ENCODE measurements at regions not wholly inside any gene's neighbourhood (a gene's known extent, or its start where the extent isn't known, plus 50 kb on each side); places are given as distances from the start of the nearest gene placed in this dataset.

DNA sequence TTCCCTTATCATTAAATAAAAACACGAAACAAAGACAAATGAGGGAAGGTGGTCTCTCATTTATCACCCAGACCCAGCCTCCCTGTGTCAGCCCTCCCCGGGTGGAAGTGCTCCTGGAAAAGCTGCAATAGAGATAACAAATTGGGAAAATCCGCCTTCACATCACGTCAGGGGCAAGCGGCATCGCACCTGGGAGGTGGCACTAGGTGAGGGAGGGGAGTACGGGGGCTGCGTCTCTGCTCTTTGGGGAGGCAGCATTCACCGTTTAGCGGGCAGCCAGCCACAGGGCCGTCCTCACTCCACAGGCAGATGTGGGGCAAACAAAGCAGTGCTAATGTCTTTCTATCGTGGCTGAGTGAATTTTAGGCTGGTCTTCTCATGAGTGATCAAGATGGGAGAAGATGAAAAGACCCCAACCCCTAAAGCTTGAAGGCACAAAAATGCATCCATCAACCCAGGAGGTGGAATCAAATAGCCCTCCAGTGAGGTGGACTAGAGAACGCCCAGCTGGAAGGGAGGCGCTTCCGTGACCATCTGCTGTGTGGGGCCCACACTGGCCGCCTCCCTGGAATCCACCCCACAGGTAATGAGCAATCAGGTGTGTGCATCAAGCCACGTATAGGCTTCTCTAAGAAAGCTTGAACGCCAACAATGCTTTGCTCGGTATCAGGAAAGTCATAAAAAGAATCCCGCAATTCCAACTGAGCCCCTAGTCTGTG is 629.5 kb downstream of the BRD1 start:
- Histone ChIP-seq H3K4me1 (ENCODE audit: insufficient read depth, low read length) (no peaks in the 10 kb centered on the region), H3K27me3 (ENCODE audit: insufficient read depth, low read length) (no peaks in the 10 kb centered on the region), H3K9me3 (ENCODE audit: low read depth, low read length) (no peaks in the 10 kb centered on the region), H3K4me3 (ENCODE audit: low read length) (no peak overlapping the region)

DNA sequence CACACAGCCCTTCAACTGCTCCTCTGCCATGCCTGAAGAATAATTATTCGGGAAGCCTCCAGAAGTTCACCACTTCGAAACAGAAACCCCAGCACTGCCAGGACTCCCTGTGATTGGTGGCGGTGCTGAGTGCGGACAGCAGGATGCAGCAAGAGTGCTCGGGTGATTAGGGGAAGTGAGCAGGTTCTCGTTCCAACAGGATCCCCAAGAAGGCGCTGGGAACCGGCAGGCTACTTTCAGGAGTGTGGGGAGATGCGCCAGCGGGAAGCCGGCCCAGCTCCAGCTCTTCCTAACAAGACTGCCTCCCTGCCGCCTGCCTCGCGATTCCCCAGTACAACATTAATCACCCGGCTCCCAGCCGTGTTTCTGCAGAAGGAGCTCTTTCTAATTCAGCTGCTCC is 630.2 kb downstream of the BRD1 start:
- no peak overlapping the region for H3K4me3 ChIP-seq (ENCODE audit: low read length)
- no peaks in the 10 kb centered on the region for H3K27me3 ChIP-seq (ENCODE audit: insufficient read depth, low read length)
- H3K9me3 ChIP-seq (ENCODE audit: low read depth, low read length): no peaks in the 10 kb centered on the region
- H3K4me1 ChIP-seq (ENCODE audit: insufficient read depth, low read length): no peaks in the 10 kb centered on the region

DNA sequence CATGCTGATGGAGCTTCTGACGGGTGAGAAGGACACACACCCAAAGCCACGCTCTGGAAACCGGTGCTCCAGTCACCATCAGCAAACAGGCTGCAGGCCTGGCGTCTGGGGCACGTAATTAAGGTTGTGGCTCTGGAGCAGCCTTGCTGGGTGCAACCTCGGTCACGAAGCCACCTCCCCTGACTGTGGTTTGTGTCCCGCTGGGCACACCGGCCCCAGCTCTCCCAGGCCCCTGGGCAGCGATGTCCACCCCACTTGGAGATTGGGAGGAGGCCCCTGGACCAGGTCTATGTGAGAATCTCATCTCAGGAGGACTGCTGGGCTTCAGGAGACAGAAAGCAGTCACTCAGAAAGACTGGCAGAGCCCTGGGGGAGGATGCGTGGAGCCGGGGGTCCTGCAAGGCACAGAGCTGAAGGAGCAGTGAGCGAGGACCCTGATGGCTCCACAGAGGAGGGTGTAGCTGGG is 631.6 kb downstream of the BRD1 start:
- H3K4me1 ChIP-seq (ENCODE audit: insufficient read depth, low read length): no peaks in the 10 kb centered on the region
- H3K4me3 ChIP-seq (ENCODE audit: low read length): no peak overlapping the region
- H3K9me3 ChIP-seq (ENCODE audit: low read depth, low read length): no peaks in the 10 kb centered on the region
- H3K27me3 ChIP-seq (ENCODE audit: insufficient read depth, low read length): no peaks in the 10 kb centered on the region

- H3K9me3 ChIP-seq (ENCODE audit: low read depth, low read length): no peaks in the 10 kb centered on the region
- no peak overlapping the region for H3K4me3 ChIP-seq (ENCODE audit: low read length)
- H3K27me3 ChIP-seq (ENCODE audit: insufficient read depth, low read length): no peaks in the 10 kb centered on the region
- no peaks in the 10 kb centered on the region for H3K4me1 ChIP-seq (ENCODE audit: insufficient read depth, low read length)
These were observed 632.0 kb downstream of the BRD1 start for GRCh38 chr22:49195636-49196035.

GRCh38 chr22:49193901-49194465 is 633.7 kb downstream of the BRD1 start:
- H3K4me1 ChIP-seq (ENCODE audit: insufficient read depth, low read length): no peaks in the 10 kb centered on the region
- no peaks in the 10 kb centered on the region for H3K9me3 ChIP-seq (ENCODE audit: low read depth, low read length)
- H3K4me3 ChIP-seq (ENCODE audit: low read length): no peak overlapping the region
- no peaks in the 10 kb centered on the region for H3K27me3 ChIP-seq (ENCODE audit: insufficient read depth, low read length)

DNA sequence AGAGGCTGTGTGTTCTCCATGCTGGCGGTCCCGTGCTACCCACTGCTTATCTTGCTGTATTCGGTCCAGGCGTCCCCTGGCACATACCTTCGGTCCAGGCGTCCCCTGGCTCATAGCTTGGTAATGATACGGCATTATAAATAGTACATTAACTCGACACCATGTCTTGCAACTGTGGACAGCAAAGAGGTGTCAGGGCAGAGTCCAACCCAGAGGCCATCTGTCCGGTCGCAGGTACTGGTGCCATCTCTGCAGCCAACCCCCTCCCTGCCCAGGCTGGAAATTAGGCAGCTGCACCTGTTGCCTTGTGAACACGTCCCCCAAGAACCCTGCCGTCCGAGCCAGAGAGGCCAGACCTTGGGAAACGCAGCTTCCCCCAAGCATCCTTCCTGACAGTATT is 634.3 kb downstream of the BRD1 start:
- Histone ChIP-seq H3K4me1 (ENCODE audit: insufficient read depth, low read length) (no peaks in the 10 kb centered on the region), H3K9me3 (ENCODE audit: low read depth, low read length) (no peaks in the 10 kb centered on the region)

DNA sequence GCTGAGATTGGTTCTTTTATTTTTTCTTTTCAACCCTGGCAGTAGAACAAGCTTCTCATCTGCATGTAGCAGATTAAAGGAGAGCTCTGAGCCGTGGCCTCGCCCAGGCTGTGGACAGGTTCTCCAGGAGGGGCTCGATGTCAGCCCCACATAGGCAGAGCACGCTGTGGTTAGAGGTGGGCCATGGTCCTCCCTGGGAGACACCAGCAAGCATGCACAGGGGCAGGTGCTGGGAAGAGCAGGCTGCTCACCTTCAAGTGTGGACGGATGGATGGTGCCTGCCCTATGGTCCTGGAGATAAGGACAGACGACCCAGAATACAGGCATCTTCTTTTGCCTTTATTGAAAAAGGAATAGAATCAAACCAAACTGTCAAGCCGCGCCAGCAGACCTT is 634.8 kb downstream of the BRD1 start:
- H3K27me3 ChIP-seq (ENCODE audit: insufficient read depth, low read length): no peaks in the 10 kb centered on the region
- no peaks in the 10 kb centered on the region for H3K4me1 ChIP-seq (ENCODE audit: insufficient read depth, low read length)
- no peak overlapping the region for H3K4me3 ChIP-seq (ENCODE audit: low read length)
- no peaks in the 10 kb centered on the region for H3K9me3 ChIP-seq (ENCODE audit: low read depth, low read length)

More for the DNA sequence above, 634.3 kb downstream of the BRD1 start:
- no peaks in the 10 kb centered on the region for H3K27me3 ChIP-seq (ENCODE audit: insufficient read depth, low read length)
- no peak overlapping the region for H3K4me3 ChIP-seq (ENCODE audit: low read length)

- Histone ChIP-seq H3K4me1 (ENCODE audit: insufficient read depth, low read length) (no peaks in the 10 kb centered on the region), H3K4me3 (ENCODE audit: low read length) (no peak overlapping the region), H3K27me3 (ENCODE audit: insufficient read depth, low read length) (no peaks in the 10 kb centered on the region), H3K9me3 (ENCODE audit: low read depth, low read length) (no peaks in the 10 kb centered on the region)
These were observed 635.4 kb downstream of the BRD1 start for GRCh38 chr22:49192180-49192856.

- H3K27me3 ChIP-seq (ENCODE audit: insufficient read depth, low read length): no peaks in the 10 kb centered on the region
- H3K4me1 ChIP-seq (ENCODE audit: insufficient read depth, low read length): no peaks in the 10 kb centered on the region
- H3K4me3 ChIP-seq (ENCODE audit: low read length): no peak overlapping the region
- no peaks in the 10 kb centered on the region for H3K9me3 ChIP-seq (ENCODE audit: low read depth, low read length)
These were observed 636.1 kb downstream of the BRD1 start for GRCh38 chr22:49191506-49191980.

DNA sequence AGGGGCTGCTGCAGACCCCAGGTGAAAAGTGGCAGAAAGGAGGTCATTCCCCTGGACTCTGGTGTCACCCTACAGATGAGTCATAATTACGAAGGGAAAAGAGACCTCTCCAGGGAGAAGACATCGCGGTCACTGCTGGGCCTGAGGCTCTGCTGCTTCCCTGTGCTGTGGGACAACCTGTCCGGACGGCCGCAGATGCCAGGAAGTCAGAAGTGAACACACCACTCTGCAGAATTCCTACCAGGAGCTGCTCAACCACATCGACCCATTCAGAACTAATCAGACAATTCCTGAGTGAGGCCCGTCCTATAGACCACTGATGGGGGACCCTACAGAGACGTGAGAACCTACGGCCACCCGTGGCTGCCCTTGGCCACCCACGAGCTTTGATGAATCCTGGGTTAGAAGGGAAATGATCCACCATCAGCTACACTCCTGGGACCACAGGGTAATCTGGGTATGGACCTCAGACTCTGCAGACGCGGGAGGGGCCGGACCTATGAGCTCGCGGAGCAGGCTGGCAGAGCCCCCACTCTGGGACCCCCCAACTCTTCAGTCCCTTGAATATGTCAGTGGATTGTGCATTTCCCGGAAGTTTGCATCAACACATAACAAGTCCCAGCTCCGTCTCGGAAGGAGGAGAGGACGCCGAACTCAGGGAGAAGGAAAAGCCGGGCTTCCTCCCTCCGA is 636.7 kb downstream of the BRD1 start:
- H3K9me3 ChIP-seq (ENCODE audit: low read depth, low read length): no peaks in the 10 kb centered on the region
- H3K27me3 ChIP-seq (ENCODE audit: insufficient read depth, low read length): no peaks in the 10 kb centered on the region
- H3K4me1 ChIP-seq (ENCODE audit: insufficient read depth, low read length): no peaks in the 10 kb centered on the region

DNA sequence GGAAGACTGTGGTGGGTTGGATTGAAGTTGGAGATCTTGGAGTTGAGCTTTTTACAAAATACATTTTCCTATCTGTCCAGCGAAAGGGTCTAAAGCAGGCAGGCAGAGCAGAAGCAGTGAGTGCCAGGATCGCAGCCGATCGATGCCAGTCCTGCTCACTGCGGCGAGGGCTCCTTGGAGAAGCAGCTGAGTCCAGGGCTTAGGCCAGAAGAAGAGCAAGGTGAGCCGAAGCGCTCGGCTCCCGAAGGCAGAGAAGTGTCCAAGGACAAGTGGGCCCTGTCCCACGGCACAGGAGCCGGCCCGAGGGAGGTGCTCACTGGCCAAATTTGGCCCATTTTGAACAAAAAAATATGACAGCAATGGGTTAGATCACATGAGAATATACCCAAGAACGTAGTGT is 637.8 kb downstream of the BRD1 start:
- Histone ChIP-seq H3K4me1 (ENCODE audit: insufficient read depth, low read length) (no peaks in the 10 kb centered on the region), H3K9me3 (ENCODE audit: low read depth, low read length) (no peaks in the 10 kb centered on the region), H3K27me3 (ENCODE audit: insufficient read depth, low read length) (no peaks in the 10 kb centered on the region), H3K4me3 (ENCODE audit: low read length) (no peak overlapping the region)

More for the DNA sequence above, 636.7 kb downstream of the BRD1 start:
- no peak overlapping the region for H3K4me3 ChIP-seq (ENCODE audit: low read length)

DNA sequence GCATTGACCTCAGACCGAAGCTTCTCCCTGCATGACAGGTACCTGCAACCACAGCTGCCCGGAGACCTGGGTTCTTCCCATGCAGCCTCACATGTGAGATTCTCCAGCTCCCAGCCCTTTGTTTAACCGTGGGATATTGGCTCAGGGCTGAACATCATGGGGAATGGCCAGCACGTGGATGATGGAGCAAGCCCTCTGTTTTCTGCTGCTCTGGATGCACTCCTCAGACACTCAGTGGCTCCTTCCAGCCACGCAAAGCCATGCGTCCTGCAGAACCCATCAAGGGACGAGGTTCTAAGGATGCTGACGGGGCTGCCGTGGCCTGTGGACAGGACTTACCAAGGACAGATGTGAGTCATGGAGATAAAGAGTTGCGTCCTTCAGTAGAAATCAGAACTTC is 639.1 kb downstream of the BRD1 start:
- H3K27me3 ChIP-seq (ENCODE audit: insufficient read depth, low read length): no peaks in the 10 kb centered on the region
- no peaks in the 10 kb centered on the region for H3K4me1 ChIP-seq (ENCODE audit: insufficient read depth, low read length)
- no peak overlapping the region for H3K4me3 ChIP-seq (ENCODE audit: low read length)
- no peaks in the 10 kb centered on the region for H3K9me3 ChIP-seq (ENCODE audit: low read depth, low read length)

GRCh38 chr22:49188091-49188490 is 639.6 kb downstream of the BRD1 start:
- H3K9me3 ChIP-seq (ENCODE audit: low read depth, low read length): no peaks in the 10 kb centered on the region
- no peaks in the 10 kb centered on the region for H3K4me1 ChIP-seq (ENCODE audit: insufficient read depth, low read length)
- no peak overlapping the region for H3K4me3 ChIP-seq (ENCODE audit: low read length)
- H3K27me3 ChIP-seq (ENCODE audit: insufficient read depth, low read length): no peaks in the 10 kb centered on the region

GRCh38 chr22:49186762-49187161 is 640.9 kb downstream of the BRD1 start:
- Histone ChIP-seq H3K4me1 (ENCODE audit: insufficient read depth, low read length) (no peaks in the 10 kb centered on the region), H3K9me3 (ENCODE audit: low read depth, low read length) (no peaks in the 10 kb centered on the region), H3K27me3 (ENCODE audit: insufficient read depth, low read length) (no peaks in the 10 kb centered on the region), H3K4me3 (ENCODE audit: low read length) (no peak overlapping the region)

DNA sequence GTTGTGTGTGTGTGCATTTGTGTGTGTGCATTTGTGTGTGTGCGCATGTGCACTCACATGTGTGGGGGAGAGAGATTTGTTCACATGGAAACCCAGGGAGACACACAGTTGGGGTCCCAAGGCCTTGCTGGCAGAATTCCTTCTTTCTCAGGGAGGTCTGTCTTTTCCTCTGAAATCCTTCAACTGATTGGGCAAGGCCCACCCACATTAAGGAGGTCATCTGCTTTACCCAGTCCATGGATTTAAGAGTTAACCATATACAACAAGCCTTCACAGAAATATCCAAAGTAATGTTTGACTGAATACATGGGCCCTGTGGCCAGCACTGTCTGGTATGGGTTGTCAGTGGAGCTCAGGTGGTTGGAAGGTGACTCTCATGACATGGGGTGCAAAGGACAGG is 641.4 kb downstream of the BRD1 start:
- H3K27me3 ChIP-seq (ENCODE audit: insufficient read depth, low read length): no peaks in the 10 kb centered on the region
- H3K4me1 ChIP-seq (ENCODE audit: insufficient read depth, low read length): no peaks in the 10 kb centered on the region
- no peak overlapping the region for H3K4me3 ChIP-seq (ENCODE audit: low read length)
- H3K9me3 ChIP-seq (ENCODE audit: low read depth, low read length): no peaks in the 10 kb centered on the region

All from mononuclear cell (primary cell).